ENCODE measurements at regions not wholly inside any gene's neighbourhood (a gene's known extent, or its start where the extent isn't known, plus 50 kb on each side); places are given as distances from the start of the nearest gene placed in this dataset.

GRCh38 chr4:4942658-4943057, 76.6 kb downstream of the CYTL1 start:
- WGBS (ENCODE audit: low lambda C conversion rate): 0% methylated on average over 3 of the region's 3 CpGs
- POLR2A ChIA-PET: no interaction called here
- H3K4me3 ChIP-seq (replicated peaks in 1 of 3; ENCODE audit: insufficient read depth in 1 of 3, low read depth in 2 of 3, low read length in 3 of 3): no peak overlapping the region
- no peak overlapping the region for H3K27ac ChIP-seq (ENCODE audit: extremely low read length, insufficient read depth, low read length)
- FAIRE-seq (no peak), ATAC-seq (no peak), DNase-seq (ENCODE audit: low spot score) (no peak)
- H4K20me1 ChIP-seq (ENCODE audit: insufficient read depth, low read length): no peaks in the 10 kb centered on the region
- in situ Hi-C loops (cut with HindIII; ENCODE audit: extremely low pct_ligation_motif_present, low pct_unique_long_range_greater_than_20kb): no loop called here
- H3K79me2 ChIP-seq (ENCODE audit: insufficient read depth, low read length): no peaks in the 10 kb centered on the region
- BruUV-seq (replicated peaks): no TSS peak
- H3K4me1 ChIP-seq (ENCODE audit: insufficient read depth, low read length): no peaks in the 10 kb centered on the region
- CTCF ChIA-PET (ENCODE audit: low intra/inter-chr PET ratio, low total read pairs): no interaction called here
- peaks cover 0 to 25% of the 10 kb centered on the region in 2 experiments; a peak in 2 of 5 replicates for H3K27me3 ChIP-seq (ENCODE audit: control insufficient read depth in 1 of 2, insufficient read depth in 2 of 2, low read length in 2 of 2)
- H3K36me3 ChIP-seq (replicated peaks in 1 of 2; ENCODE audit: control insufficient read depth in 1 of 2, insufficient read depth in 2 of 2, low read length in 2 of 2): no peaks in the 10 kb centered on the region
- no peak overlapping the region for H2AFZ ChIP-seq (ENCODE audit: low read length)
- no peak overlapping the region for H3K4me2 ChIP-seq (ENCODE audit: low read depth, low read length)
- H3K9ac ChIP-seq (ENCODE audit: insufficient read depth, low read depth, low read length): no peak overlapping the region
- no peak for TF ChIP-seq MLLT10 (CRISPR knock-in tag; IDR thresholded peaks at IDR 0.05)
- no peak for TF ChIP-seq ZNF781 (CRISPR knock-in tag; IDR thresholded peaks at IDR 0.05; ENCODE audit: borderline replicate concordance, not compliant biosample characterization)
- intact Hi-C loops (cut with micrococcal nuclease; ENCODE audit: unreplicated experiment): no loop called here
- no peaks in the 10 kb centered on the region for H3K9me3 ChIP-seq (ENCODE audit: low read length)

- H3K36me3 ChIP-seq (replicated peaks in 1 of 2; ENCODE audit: control insufficient read depth in 1 of 2, insufficient read depth in 2 of 2, low read length in 2 of 2): no peaks in the 10 kb centered on the region
- ATAC-seq (no peak), DNase-seq (ENCODE audit: low spot score) (no peak), FAIRE-seq (no peak)
- no peaks in the 10 kb centered on the region for H3K4me1 ChIP-seq (ENCODE audit: insufficient read depth, low read length)
- H3K9me3 ChIP-seq (ENCODE audit: low read length): no peaks in the 10 kb centered on the region
- H3K27me3 ChIP-seq (ENCODE audit: control insufficient read depth in 1 of 2, insufficient read depth in 2 of 2, low read length in 2 of 2): peaks cover 0 to 22% of the 10 kb centered on the region in 2 experiments; a peak in 2 of 5 replicates
- intact Hi-C loops (cut with micrococcal nuclease; ENCODE audit: unreplicated experiment): no loop called here
- ChIA-PET POLR2A (no interaction called here), CTCF (ENCODE audit: low intra/inter-chr PET ratio, low total read pairs) (no interaction called here)
- in situ Hi-C loops (cut with HindIII; ENCODE audit: extremely low pct_ligation_motif_present, low pct_unique_long_range_greater_than_20kb): no loop called here
- no TSS peak for BruUV-seq (replicated peaks)
- TF ChIP-seq ZNF670 (CRISPR knock-in tag; IDR thresholded peaks at IDR 0.05; ENCODE audit: borderline replicate concordance): no peak
- no peak overlapping the region for H3K9ac ChIP-seq (ENCODE audit: insufficient read depth, low read depth, low read length)
- WGBS (ENCODE audit: low lambda C conversion rate): 9% methylated on average over 3 of the region's 3 CpGs
- H3K79me2 ChIP-seq (ENCODE audit: insufficient read depth, low read length): no peaks in the 10 kb centered on the region
- H3K4me3 ChIP-seq (replicated peaks in 1 of 3; ENCODE audit: insufficient read depth in 1 of 3, low read depth in 2 of 3, low read length in 3 of 3): no peak overlapping the region
- H4K20me1 ChIP-seq (ENCODE audit: insufficient read depth, low read length): no peaks in the 10 kb centered on the region
- no peak overlapping the region for H3K27ac ChIP-seq (ENCODE audit: extremely low read length, insufficient read depth, low read length)
- no peak overlapping the region for H3K4me2 ChIP-seq (ENCODE audit: low read depth, low read length)
- no peak overlapping the region for H2AFZ ChIP-seq (ENCODE audit: low read length)
Measured at GRCh38 chr4:4945021-4945420, 74.2 kb downstream of the CYTL1 start.
